ENCODE measurements at regions not wholly inside any gene's neighbourhood (a gene's known extent, or its start where the extent isn't known, plus 50 kb on each side); places are given as distances from the start of the nearest gene placed in this dataset.

DNA sequence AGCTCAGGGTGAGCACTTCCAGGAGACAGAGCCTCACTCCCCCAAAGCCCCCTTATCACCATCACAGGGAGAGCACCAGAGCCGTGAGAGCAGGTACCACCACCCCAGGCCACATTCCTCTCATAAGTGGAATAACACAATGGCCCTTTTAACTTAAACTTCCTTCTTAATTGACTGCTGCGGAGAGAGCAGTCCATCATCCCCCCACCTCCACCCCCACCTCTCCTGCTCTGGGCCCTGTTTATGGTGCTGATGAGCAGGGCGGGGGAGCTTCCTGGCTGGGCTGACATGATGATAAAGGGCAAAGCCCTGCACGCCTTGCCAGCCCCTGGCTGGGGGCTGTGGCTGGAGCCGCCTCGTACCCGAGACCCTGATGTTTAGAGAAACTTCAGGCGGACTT lies 81.4 kb upstream of the PODXL start:
- TF ChIP-seq, protein P1, sequence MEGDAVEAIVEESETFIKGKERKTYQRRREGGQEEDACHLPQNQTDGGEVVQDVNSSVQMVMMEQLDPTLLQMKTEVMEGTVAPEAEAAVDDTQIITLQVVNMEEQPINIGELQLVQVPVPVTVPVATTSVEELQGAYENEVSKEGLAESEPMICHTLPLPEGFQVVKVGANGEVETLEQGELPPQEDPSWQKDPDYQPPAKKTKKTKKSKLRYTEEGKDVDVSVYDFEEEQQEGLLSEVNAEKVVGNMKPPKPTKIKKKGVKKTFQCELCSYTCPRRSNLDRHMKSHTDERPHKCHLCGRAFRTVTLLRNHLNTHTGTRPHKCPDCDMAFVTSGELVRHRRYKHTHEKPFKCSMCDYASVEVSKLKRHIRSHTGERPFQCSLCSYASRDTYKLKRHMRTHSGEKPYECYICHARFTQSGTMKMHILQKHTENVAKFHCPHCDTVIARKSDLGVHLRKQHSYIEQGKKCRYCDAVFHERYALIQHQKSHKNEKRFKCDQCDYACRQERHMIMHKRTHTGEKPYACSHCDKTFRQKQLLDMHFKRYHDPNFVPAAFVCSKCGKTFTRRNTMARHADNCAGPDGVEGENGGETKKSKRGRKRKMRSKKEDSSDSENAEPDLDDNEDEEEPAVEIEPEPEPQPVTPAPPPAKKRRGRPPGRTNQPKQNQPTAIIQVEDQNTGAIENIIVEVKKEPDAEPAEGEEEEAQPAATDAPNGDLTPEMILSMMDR (conservative IDR thresholded peaks at IDR 0.05) = no peak
- TF ChIP-seq EZH2 (IDR thresholded peaks at IDR 0.05; ENCODE audit: low read depth) = no peak
